ENCODE measurements at regions not wholly inside any gene's neighbourhood (a gene's known extent, or its start where the extent isn't known, plus 50 kb on each side); places are given as distances from the start of the nearest gene placed in this dataset.

DNA sequence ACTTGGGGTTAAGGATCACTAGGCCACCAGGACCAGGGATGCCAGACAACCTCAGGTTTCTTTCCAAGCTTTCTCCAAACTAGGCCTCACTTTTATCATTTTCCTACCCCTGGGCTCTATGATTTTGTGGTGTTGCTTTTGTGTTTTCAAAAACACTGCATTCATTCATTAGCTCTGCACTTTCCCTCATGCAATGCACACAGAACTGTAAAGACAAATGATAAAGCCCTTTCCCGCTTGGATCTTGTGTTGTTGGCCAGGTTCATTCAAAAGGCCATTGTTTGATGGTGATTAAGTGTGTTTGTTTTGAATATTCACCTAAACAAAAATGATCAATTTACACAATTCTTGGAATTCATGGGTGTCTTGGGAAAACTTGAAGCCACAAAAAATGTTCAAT, 210.7 kb upstream of the TNP1 start:
- no peak for DNase-seq

DNA sequence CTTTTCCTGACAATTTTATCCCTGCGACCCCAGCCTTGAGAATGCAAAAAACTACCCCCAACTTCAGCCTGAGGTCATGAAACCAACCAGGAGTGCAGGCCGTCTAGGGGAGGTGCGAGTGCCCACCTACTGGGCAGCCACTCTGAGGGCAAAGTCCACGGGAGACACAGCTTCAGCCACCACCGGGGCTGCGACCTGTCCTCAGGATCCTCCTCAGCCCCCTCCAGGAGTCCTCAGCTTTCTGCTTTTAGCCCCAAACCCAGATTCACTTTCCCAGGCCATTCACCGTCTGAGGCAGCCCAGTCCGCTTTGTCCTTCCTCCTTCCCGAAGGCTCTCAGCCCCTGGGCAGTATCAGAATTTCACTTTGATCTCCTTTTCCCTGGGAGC, 210.2 kb upstream of the TNP1 start:
- DNase-seq = no peak

DNA sequence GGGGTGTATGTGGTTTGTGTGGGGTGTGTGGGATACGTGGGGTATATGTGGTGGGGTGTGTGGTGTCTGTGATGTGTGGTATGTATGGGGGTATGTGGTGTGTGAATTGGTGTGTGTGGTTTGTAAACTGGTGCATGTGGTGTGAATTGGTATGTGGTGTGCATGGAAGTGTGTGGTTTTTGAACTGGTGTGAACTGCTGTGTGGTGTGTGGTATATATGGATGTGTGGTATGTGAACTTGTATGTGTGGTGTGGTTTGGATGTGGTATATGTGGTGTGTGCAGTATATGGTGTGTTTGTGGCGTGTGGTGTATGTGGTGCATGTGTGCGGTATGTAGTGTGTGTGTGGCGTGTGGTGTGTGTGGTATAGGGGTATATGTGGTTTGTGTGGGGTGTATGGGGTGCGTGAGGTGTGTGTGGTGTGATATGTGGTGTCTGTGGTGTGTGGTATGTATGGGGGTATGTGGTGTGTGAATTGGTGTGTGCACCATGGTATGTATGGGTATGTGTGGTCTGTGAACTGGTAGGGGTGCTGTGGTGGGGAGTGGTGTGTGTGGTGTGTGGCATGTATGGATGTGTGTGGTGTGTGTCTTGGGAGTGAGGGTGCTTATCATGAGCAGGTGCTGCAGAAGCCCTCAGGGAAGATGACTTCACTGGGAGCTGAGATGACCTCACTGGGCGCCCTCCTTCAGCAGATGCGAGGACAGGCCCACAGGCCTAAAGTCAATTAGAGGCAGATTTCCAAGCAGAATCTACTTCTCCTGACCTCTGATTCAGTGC, 209.6 kb upstream of the TNP1 start:
- DNase-seq = no peak

DNA sequence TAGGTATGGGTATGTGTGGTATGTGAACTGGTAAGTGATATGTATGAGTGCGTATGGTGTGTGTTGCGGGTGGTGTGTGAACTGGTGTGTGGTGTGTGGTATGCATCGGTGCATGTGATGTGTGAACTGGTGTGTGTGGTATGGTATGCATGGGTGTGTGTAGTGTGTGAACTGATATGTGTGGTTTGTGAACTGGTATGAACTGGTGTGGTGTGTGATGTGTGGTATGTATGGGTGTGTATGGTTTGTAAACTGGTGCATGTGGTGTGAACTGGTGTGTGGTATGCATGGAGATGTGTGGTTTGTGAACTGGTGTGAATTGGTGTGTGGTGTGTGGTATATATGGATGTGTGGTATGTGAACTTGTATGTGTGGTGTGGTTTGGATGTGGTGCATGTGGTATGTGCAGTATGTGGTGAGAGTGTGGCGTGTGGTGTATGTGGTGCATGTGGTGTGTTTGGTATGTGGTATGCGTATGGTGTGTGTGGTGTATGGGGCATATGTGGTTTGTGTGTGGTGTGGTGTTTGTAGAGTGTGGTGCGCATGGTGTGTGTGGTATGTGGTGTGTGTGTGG, 208.9 kb upstream of the TNP1 start:
- DNase-seq = no peak

DNA sequence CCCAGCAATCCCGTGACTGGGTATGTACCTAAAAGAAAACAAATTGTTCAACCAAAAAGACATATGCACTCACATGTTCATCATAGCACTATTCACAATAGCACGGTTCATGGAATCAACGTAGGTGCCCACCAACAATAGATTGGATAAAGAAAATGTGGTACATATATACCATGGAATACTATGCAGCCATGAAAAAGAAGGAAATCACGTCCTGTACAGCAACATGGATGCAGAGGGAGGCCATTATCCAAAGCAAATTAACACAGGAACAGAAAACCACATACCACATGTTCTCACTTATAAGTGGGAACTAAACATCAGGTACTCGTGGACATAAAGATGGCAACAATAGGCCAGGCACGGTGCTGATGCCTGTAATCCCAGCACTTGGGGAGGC, 207.9 kb upstream of the TNP1 start:
- no peak for DNase-seq

DNA sequence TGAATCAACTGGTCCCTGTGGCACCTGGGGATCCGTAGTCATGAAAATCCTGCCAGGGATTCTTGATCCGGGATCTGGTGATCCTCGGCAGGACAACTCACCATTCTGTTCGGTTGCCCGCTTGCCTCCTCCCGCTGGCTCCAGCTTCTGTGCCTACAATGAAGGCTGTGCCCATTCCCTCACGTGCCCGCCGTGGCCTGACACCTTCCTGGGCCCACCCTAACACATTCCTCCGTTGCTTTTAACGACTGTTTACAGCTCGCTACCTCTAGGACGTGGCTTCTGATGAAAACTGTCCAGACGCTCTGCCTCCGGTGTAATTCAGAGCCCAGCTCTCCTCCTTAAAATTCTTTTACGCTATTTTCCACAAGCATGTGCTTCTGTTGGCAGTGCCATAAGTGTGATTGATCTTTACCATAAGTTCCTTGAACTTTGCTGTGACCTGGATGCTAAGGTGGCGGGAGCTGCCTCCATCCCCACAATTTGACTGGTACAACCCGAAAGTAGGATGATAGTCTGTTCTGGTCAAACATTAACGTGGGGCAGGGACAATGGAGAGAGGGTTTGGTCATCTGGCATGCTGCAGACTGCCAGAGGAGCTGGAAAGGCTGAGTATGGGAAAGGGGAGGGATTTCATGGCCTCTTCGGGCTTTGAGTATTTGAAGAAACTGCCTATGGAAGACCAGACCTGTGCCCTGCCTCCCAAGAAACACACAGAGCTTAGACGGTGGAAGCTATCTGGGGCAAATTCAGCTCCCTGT, 206.8 kb upstream of the TNP1 start:
- no peak for DNase-seq

DNA sequence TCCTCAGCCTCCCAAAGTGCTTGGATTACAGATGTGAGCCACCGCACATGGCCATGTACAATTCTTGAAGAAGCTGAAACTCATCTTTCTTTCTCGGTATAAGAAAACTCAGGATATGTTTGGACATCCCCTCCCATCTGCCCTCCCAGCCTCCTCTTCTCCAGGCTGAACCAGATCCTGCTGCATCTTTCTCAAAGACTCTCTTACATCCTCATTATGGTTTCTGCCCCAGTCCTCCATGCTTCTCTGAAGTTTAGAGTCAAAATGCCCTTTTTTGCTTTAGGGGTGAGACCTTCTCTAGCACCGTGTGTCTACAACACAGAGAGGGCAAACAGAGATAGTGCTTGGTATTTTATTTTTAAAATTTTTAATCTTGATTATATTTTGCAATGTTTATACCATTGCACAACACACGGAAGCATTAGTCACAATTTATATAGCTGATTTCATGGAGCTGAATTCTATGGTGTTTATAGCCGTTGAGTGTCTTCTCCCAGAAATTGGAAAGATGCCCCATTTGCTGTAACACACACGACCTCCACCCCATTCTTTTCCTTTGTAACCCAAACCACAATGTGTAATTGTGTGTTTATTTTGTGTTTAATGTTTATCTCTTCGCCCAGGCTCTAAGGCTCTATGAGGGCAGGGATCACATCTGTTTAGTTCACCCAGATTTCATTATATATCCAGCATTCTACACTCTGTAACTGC, 206.0 kb upstream of the TNP1 start:
- DNase-seq = no peak

DNA sequence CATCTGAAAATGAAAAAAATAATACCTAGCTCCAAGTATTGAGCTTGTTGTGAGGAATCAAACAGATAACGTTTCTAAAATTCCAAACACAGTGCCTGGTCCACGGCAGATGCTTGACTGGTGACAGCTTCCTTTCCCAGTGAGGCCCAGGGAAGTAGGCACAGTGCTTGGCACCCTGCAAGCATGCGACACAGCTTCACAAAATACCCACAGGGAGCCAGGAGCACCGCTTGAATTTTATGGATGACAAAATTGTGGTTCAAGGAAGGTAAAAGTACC, 205.1 kb upstream of the TNP1 start:
- no peak for DNase-seq

DNA sequence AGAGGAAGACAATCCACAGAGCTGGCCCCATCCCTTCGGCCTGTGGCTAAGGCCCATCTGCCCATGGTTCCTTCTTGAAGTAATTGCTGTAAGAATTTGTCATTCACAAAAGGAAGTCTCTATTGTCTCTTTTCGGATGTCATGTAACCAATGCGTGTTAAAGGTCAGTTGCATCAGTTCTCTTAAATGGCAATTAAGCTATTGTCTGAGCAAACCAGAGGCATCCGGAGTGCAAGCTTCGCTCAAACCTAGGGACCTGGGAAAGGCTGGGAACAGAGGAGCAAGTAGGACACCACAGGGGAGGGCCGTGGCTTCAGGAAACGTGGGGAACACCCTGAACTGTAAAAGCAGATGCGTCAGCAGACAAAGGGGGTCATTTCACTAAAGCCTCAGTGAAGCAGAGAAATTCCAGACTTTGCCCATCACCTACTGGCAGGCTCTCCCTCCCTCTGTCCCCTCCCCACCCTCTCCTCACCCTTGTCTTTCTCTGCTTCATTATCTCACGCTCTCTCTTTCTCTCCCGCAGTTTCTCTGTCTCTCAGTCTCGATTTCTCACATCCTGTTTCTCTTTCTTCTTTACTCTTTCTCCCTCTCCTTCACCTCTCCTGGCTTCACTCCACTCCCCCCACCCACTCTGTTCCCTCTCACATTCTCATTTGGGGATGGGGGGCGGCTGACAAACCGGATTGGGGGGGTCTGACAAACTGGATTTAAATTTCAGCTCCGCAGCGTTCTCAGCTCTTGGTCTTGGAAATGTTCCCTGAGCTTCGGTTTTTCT, 204.6 kb upstream of the TNP1 start:
- no peak for DNase-seq

DNA sequence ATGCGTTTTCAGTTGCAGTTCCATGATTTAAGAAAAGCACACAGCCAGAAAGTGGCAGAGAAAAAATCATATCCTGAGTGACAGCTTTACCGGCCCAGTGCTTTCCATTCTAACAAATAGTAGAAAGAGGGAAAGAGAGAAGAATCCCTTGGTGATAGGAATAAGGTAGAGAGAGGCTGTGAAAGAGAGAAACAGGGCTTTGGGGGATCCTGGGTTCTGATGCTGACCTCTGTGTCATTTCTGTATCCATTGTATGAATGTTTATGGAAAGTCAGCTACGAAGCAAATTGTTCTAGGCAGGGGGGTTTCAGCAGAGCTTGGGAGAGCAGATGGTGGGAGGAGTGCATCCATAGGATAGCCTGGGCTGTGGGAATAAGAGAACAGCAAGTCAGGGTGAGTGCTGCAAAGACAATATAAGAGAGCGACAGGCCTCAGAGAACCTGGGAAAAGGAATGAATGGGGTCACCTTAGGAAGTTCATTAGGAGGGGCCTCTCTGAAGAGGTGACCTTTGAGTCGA, 203.4 kb upstream of the TNP1 start:
- no peak for DNase-seq

DNA sequence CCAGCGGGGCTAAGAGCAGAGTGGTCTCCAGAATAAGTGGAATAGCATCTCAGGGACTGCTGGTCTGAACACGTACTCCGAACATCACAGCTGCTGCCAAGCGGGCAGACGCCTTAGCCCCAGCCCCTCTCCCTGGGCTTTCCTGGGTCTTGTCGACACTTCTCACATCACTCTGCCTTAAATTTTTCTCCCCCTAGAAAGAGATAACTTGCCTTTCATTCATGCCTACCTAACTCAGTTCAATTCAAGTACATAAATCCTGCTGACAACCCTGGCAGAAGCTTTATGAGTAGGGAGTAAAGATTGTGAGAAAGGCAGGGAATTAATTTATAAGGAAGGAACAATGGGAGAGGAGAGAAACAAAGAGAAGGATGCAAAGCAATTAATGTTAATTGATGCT, 202.9 kb upstream of the TNP1 start:
- no peak for DNase-seq

DNA sequence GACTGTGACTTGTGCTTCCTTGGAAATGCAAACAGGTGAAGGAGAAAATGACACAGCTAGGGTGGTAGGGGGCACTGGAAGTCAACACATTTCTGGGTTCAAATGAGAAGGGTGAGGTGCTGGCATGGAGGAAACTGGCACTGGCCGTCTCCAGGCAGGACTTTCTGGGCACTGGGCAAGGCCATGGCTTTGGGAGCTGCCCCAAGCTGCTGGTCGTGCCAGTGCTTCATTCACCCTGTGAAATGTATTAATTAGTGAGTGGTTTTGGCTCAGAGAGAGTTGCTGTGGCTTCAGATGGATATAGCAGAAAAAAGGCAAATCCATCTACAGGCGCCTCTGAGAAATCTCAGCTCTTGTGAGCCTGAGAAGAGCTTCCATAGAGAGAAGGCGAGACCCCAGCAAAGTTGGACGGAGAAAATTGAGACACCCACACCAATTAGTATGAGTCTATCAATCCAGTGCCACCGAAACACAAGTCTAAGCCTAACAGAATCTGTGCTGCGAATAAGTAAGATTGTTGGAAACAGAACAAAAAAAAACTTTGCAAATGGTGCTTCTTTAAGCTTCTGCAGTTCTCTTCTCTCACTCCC, 202.1 kb upstream of the TNP1 start:
- no peak for DNase-seq

DNA sequence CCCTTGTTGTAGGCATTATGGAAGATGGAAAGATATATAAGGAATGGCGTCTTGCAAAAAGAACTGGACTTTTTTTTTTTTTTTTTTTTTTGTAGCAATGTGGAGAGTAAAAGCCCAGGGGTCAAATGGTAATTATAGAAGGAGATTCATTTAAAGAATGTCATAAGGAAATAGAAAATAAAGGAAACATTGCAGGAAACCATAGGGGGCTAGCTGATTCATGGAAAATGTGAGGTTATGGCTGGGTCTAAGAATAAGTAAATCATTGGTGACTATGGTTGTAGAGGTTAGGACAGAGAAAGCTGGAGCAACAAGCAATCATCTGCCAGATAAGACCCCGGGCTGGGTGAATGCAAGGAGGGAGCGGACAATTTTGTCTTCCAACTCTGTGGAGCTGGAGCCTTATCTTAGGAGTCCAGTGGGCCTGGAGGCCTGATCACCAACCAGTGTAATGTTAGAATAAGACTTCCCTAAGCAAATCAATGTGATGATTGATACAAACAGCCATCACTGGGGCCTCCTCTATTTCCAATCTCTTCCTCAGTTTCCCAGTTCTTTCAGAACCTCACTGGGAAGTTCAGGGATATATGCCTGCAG, 201.2 kb upstream of the TNP1 start:
- no peak for DNase-seq

DNA sequence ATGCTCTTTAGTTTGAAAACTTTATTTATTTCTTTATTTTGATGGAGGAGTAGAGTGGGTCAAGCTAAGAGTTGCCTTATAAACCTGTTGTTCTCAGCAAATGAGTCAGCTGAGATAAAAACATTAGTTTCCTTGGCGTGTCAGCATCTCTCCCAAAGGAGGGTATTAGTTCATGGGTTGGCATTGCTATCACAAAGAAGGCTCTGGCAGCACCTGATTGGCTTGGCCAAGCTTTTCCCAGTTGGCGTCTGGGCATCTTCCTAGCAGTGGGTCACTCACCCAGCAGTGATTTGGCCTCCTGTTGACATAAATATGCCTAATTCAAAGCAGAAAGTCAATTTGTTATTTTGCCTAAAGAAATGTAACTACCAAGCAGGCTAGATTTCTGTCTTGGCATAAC, 200.7 kb upstream of the TNP1 start:
- DNase-seq = no peak

DNA sequence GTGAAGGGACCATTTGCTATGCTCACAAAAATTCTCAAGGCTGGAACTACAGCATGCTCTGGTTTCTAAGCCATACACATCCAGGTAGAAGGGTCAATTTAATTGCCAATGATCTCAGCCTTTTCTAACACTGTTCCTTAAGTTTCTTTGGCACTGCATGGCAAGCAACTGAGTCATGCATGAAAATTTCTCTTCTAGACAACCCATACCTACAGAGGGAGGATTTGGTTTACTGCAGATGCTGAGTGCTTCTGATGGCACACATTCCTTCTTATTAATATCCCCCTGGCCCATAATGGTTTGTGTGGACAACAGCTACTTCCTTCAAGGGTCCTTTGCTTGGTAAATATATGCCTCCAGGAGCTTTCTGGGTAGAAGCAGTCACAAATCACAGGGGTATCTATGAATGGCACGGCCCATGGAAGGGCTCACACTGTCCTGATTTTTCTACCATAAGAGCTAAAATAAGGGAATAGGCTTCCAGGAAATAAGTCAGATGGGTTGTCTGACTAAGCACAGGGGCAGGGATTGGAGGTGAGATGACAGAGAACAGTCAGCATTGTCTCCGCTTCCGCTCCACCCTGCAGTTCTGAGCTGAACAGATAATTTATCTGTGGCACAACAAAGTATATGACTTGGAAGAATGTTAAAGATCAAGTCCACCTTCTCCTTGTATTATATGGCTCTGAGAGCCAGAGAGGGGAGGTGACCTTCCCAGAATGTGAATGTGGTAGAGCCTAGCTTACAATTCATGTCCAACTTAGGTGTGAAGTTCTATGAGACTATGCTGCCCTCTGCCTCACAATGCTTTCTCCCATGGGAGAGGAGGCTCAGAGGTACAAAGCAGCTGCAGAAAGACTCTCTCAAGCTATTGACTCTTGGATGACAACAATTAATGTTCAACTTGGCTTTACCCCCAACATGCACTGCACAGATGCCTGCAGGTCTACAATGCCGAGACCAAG, 199.2 kb upstream of the TNP1 start:
- no peak for DNase-seq

DNA sequence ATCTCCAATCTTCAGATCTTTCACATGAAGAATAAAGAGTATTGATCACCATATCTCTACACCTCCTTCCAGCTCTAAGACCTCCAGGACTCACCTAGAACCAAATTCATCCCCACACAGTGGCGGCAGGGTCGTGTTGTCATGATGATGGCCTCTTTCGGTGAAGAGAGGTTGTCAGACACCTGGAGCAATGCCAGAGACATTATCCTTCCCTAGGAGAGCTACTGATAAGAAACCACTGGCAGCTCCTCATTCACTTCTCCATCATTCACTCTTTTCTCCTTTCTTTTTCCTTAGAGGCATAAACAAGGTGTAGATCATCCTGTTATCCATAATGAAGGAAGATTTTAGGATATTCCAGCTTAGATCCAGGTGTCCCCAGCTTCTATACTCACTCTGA, 197.9 kb upstream of the TNP1 start:
- DNase-seq = no peak

DNA sequence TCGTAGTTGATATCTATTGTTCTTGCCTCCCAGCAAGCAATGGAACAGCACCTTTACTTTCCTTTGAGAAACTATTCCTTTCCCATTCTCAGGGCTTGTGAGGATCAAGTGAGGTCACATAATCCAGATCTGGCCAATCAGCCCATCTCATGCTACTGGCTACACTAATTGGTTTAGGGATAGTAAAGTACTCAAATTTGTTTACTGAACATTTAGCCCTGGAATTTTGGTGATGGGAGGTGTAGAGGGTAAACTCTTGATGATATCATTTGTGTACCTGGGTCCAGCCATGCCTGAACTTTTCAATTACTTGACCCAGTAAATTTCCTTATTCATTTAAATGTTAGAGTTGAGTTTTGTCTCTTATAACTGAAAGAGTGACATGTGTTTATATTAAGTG, 195.8 kb upstream of the TNP1 start:
- no peak for DNase-seq

DNA sequence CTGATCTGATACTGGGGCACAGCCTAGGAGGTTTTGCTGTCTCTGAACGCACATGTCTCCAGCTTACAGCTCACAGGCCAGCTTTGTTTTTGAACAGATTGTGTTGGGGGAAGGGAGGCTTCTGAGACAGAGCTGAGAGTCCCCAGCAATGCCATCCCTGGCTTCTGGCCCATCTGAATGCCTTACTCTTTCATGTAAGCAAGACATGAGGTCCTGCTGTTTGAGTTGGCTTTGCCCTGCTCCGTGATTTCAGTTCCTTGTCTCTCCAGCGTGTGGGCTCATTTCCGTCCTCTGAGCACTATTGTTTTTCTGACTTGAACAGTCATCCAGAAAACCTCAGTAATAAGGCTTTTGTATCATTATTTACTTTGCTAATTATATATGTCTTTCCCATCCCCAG, 194.9 kb upstream of the TNP1 start:
- DNase-seq = no peak

DNA sequence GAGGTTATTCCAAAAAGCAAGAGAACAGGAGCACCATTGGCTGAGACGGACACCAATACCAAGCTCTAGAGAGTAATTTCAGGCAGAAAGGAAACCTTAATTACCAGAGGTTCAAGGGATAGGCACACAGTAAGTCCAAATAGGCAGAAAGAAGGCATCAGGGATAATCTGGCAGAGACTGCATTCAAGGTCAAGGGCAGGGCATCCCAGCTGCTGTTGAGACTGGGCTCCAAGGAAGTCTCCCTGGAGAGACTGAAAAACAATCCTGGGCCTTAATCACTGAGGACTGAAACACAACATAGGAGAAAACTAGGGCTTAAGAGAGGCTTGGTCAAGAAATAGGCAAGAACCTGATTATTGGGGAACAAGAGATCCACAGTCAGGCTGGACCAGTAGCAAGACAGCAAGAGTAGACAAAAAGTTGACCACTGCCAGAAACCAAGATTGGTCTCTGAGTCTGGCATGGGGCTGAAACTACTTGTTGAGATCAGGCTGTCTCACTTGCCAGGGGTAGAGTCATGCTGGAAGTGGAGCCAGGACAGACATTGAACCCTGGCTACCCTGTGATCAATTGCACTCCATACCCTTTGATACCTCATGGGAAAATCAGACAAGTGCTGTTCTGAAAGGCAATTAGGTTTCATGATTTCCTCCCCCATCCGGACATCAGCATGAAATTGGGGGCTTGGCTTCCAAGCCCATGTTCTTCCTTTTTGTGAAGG, 193.2 kb upstream of the TNP1 start:
- no peak for DNase-seq

DNA sequence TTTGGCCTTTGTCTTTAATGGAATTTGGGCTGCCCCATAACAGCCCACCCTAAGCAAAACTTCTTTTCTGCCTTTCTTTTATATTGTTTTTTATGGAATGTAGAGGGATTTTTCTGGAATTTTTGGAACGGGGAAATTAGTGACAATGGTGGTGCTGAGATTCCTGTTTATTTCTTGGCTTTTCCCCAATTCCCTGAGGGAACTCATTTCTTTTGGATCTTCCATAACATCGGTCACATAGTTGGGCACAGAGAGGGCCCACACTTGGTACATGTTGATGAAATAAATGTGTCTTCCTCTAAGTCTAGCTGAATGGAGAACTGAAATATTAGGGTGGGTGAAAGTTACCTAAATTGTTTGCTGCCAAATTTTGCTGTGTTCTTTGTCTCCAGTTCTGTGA, 191.6 kb upstream of the TNP1 start:
- no peak for DNase-seq
